CD4-positive, alpha-beta T cell treated with Interleukin-21 for 1 hour (primary cell): ENCODE measurements at regions not wholly inside any gene's neighbourhood (a gene's known extent, or its start where the extent isn't known, plus 50 kb on each side); places are given as distances from the start of the nearest gene placed in this dataset.
"Not testable (repeated sequence)": the region's sequence is repeated elsewhere in the genome, so short reads cannot be mapped to it uniquely, and the experiment has no call there.

ENCODE experiments used
- DNase-seq: peaks from one replicate; pipeline ENCODE4 v3.0.0-alpha.2; 2020

DNA sequence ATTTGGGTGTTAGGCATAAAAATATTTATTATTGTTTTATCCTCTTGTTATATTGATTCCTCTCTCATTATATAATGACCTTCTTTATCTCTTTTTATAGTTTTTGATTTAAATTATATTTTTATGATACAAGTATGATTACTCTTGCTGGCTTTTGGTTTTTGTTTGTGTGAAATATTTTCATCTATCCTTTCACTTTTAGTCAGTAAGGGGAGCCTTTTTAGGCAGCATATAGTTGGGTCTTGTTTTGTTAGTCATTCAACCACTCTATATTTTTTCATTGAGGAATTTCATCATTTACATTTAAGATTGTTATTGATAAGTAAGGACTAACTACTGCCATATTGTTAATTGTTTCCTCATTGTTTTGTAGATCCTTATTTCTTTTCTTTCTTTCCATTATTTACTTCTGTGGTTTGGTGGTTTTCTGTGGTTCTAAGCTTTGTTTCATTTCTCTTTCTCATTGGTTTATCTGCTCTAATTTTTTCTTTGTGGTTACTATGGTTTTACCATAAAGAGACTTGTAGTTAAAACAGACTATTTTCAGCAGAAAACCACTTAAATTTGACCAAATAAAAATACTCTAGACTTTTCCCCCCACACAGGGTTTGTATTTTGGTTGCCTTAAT is 593.1 kb downstream of the NUF2 start:
- no peak for DNase-seq

DNA sequence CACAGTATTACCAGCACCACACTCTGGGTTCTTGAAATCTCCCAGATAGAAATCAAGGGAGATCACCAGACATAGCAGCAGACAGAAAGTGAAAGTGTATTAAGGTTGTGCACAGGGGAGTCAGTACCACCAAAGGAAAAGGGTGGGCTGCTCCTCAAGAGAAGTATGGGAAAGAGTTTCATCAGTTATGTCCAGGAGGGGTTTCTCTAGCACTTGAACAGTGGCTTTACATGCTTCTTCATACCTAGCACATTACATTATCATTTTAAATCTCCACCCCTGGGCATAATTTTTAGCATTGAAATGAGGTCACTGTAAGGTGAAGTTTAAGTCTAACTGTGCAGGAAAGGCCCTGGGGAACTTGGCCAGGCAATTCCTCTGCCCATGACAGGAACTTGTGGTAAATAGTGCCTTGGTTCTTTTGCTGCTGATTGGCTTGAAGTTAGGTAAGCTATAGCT is 601.0 kb downstream of the NUF2 start:
- no peak for DNase-seq

DNA sequence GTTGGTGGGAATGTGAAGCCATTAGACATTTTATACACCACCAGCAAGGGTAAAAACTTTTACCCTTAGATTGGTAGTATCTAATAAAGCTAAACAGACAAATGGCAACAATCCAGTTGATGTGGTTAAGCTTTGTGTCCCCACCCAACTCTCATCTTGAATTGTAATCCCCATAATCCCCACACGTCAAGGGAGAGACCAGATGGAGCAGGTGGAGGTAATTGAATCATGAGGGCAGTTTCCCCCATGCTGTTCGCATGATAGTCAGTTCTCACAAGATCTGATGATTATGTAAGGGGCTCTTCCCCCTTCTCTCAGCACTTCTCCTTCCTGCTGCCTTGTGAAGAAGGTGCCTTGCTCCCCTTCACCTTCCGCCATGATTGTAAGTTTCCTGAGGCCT is 602.3 kb downstream of the NUF2 start:
- DNase-seq = no peak

DNA sequence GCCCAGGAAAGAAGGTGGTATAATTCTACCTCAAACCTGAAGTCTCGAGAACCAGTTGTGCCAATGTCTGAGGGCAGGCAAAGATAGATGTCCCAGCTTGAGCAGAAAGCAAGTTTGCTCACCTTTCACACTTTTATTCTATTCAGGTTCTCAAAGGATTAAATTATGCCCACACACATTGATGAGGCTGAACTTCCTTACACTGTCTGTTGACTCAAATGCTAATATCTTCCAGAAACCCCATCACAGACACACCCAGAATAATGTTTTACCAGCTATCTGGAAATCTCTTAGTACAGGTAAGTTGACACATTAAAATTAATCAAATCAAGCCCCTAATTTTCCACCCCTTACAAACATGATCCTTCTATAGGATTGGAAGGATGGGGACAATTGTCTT is 605.7 kb downstream of the NUF2 start:
- no peak for DNase-seq

DNA sequence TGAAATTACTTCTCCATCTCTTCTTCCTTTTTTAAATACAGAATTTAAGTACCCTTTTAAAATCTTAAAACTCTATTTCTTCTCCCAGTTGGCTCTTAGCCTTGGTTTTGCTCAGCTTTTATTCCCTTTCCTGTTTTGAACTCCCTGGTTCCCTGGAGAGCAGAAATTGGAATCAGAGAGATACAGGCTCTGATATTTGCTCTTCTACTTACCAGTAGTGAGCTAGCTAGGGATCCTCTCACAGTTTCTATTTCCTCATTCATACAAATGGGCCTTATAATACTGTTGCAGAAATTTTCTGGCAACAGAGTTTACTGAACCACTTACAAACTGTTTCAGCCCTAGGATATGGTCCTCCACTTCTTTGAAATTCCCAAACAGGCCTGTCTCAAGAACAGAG is 606.3 kb downstream of the NUF2 start:
- DNase-seq = no peak

DNA sequence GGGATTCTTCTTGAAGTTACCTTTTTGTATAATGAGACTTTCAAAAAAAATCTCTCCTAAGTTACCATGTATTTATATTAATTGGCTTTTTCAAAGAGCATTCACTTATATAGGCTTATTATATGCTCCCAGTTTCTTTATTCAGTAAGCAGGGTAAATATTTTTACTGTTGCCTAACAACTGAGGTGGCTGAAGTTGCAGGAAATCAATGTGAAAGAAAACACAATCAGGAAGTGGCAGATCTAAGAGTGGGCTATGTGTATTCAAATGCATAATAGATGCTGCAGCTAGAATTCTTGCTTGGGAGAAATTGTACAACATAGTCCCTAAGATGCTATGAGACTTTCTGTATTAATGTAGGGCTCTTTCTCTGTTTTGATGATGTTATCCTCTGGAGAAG is 606.9 kb downstream of the NUF2 start:
- no peak for DNase-seq

DNA sequence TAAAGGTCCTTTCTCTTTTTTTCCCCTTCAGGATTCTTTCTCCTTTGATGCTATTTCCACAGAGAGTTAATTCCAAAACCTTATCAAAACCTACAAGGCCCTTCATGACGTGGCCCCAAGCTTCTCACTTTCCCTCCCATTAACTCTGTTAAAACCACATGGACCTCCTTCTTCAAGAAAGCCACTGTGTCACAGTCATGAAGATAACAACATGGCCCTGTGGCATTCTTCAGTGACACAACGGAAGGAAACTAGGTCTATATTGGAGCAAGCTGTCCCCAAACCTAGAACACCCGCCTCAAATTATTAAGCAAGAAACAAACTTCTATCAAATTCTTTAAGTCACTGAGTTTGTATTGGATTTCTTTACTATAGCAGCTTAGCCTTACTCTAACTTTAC is 611.1 kb downstream of the NUF2 start:
- DNase-seq = no peak

DNA sequence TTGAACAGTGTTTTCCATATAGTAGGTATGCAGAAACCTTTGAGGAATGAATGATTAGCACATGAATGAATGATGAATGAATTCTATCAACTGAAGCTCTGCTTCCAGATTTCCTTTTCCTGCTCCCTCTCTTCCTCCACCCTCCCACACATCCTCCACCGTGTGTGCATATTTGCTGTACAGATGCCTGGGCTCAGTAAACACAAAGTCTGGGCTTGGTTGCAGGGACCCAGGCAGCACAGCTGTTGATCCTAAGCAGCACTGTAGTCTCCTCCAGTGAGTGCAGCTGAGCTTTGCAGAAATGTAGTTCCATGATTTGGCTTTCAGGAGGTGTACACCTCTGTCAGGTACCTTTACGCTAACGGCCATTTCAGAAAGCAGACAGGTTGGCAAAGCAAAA is 611.7 kb downstream of the NUF2 start:
- DNase-seq = no peak

DNA sequence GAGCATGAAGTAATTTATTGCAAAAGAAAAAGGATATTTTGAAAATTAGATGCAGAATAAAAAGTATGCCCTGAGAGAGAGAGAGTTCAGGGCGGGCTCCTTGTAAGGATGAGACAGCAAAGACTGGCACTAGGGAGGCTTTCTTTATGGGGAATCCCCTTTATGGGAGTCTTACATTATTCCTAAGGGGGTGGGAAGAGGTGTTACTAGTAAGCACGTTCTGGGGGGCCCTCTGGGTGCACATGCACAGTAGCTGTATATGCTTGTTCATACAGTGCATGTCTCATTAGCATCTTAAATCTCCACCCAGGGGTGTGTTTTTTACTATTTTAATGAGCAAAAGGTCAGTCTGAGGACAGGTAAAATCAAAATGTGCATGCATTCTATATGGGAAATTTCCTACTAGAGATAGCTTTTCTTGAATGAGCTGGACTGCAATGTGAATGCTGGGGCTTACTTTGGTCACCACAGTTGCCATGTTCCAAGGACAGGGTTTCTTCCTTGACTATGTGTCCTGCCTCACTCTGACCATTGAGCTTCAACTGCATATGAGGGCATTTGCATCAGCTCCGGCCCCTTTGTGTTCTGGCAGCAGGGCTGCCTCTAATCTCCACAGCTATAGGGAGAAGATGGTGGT is 614.1 kb downstream of the NUF2 start:
- DNase-seq = no peak

DNA sequence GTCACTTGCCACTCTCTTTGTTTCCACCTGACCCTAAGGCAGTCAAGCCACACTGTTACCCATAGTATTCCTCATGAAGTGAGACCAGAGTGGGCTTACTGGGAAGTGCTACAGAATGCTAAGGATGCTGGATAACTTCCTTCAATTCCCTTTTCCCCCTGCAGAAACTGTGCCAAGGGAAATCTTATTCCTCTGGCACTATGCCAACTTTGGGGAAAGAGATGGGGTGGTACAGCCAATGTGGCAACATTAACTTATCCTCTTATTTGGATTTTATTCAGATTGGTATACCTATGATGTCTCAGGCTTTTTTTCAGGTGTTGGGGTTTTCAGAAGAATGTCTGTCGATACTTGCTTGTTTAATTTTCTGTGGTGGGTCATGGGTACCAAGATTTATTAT is 599.4 kb upstream of the PBX1 start:
- DNase-seq = no peak

DNA sequence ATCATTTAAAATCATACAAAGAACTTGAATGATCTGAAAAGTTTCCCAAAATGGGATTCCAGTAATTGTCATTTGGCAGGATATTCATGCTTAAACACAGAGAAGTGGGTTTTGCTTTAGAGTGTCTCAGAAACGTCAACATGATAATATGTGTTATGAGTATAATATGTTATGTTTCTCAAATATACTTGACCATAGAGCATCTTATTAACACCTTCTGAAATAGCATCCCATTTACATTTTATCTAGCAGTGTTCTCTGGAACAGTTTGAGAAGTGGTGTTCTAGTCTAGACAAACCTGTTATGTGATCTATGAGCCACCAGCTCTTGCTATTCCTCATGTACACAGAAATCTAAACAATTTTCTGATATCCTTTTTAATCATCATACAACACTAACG is 588.8 kb upstream of the PBX1 start:
- no peak for DNase-seq

DNA sequence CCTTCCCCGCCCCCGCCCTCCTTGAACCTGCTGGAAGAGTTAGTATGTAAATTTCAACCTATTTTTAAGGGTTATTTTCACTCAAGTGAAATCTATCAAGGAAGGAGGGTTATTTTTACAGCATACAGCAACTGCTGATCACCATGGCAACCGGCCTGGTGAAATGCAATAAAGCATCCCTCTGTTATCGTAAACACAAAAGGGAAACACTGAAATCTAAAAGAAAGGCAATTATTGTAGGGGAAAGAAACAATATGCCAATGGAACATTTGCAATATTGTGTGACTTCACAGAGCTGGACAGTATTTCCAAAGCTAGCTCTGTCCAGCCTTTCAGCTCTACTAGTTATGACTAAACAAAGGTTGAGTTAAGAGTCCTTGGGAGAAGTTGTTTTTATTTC is 588.3 kb upstream of the PBX1 start:
- DNase-seq = no peak

DNA sequence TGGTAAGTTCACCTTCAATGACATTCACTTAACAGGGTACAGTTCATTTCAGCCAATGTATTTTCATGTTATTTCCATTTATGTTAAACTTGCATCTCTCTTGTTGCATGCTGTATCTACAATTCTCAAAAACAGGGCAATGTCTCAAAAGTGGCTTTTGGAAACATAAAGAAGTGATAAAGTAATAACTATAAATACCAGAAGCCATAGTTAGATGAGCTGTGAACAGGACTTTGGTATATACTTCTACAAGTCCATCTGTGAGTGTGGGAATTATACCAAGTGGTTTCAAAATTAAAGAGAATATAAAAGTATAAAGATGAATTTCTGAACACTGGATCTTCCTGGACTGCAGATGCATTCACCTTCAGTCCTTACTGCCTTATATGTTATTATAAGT is 585.4 kb upstream of the PBX1 start:
- no peak for DNase-seq

DNA sequence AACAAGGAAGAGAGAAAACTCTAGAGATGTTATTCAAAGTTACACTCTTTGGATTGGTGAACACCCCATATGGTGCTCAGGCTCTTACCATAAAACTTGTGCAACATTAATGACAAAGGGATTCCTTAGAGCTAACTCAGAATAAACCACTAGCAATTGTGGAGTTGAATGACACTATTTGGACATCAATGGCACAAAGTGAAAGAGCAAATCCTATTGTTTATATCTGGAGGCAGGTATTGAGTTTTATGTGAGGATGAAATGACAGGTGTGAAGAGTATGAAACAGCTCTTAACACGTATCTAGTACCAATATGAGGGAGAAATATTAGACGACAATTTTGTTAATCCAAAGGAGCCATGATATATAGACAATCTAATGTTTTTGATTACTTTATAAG is 584.9 kb upstream of the PBX1 start:
- DNase-seq = no peak

DNA sequence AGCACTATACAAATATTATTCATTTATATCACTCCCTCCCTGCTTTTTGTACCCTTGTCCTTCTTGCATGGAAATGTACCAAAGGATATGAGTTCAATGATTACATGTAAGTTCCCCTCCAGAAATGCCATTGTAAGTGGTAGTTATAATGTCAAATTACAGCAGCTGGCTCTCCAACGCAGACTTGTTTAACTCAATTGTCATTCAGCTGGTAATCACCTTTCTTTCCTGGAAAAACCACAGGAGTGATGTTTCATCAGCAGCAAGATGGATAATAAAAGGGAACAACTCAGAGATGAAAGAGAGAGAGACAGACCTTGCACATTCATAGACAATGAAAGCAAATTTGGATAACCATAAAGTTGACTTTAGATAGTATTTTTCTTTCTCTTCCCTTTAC is 578.6 kb upstream of the PBX1 start:
- no peak for DNase-seq

DNA sequence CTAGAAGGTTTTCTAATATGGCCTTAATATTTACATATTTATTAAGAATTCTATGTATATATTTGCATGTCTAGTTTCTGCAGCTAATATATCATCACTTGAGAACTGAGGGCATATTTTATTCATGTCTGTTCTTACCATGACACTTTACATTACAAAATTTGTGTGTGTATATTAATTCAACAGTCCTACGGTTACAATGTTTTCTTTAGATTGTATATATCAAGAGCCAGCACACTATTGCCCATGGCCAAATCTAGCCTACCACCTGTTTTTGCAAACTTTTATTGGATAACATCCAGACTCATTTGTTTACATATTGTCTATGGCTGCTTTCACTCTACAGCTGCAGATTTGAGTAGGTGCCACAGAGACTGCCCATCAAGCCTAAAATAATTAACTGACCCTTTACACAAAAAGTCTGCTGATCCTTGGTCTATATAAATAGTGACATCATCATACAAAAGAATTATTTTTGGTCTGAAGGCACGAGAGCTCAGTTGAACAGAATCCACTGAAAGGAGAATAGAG is 577.4 kb upstream of the PBX1 start:
- DNase-seq = no peak

DNA sequence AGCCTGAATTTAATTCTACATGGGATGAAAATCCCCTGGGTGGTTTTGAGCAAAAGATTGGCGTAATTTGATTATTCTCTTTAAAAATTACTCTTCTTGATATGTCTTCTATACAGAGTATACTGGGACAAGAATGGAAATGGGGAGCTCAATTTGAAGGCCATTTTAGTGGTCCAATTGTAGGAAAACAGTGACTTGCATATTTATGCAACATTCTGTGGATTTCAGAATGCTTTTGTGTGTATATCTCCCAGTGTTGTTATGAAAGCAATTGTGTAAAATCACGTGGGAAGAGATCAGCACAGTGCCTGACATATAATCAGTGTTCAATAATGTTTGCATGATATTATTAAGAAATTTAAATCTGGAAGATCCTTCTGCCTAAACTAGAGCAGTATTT is 575.9 kb upstream of the PBX1 start:
- no peak for DNase-seq

DNA sequence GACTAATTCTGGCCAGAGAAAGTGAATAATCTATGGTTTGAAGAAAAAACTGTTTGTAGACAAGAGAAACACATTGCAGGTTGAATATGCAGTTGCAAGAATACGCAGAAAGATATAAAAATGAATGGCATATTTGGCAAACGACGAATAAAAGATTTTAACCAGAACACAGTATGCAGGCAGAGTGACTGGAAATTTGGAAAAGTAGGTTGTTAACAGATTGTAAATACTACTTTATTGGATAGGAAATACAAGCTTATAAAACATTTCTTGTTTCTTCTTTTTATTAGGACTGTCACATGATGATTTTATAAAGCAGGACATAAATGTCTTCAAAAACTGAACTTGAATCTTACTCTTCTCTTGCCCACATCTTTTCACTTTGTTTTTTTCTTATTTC is 573.3 kb upstream of the PBX1 start:
- DNase-seq = no peak

DNA sequence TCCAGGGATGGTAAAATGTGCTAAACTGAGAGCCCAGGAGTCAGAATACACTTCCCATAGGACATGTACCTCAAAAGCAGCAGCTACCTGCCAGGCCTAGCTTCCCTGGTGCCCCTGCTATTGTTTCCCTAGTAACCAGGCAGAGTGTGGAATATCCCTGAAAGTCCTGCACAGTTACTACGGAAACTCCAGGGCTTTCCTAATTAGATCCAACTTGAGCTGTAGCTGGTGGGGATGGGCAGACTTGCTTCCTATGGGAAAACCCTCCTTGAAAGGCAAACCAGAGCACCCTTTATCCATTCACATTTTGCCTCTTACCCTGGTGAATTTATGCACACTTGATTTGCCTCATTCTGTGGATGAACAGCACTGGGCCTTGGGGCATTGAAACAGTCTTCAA is 559.9 kb upstream of the PBX1 start:
- no peak for DNase-seq

DNA sequence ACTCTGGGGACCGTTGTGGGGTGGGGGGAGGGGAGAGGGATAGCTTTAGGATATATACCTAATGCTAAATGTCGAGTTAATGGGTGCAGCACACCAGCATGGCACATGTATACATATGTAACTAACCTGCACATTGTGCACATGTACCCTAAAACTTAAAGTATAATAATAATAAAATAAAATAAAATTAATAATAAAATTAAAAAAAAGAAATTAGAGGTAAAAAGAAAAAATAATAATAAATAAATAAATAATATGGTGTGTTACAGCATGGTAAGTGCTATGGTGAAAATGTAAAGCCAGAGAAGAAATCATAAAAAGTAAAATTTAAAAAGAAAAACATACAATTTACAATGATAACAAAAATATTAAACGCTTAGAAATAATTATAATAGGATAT is 552.8 kb upstream of the PBX1 start:
- DNase-seq = not testable (repeated sequence)

DNA sequence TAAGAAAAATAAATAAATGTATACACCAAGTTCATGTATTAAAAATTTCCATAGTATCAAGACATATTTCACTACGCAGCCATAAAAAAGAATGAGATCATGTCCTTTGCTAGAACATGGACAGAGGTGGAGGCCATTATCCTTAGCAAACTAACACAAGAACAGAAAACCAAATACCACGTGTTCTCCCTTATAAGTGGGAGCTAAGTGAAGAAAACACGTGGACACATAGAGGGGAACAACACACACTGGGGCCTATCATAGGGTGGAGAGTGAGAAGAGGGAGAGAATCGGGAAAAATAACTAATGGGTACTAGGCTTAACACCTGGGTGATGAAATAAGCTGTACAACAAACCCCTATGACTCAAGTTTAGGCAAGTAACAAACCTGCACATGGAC is 552.4 kb upstream of the PBX1 start:
- DNase-seq = no peak

DNA sequence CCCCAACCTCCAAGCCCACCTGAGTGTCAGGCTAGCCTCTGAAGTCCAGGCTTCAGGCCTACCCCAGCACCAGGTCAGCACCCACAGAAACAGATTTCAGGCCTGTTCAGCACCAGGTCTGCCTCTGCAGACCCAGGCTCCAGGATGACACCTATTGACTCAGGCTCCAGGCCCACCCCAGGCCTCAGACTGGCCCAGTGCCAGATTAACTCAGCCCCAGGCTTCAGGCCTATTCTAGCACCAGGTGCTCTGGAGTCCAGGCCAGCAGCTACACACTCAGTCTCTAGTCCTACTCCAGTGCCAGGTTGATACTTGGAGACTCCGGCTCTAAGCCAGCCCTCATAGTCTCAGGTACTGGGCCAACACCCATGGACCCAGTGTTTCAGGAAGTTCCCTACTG is 541.7 kb upstream of the PBX1 start:
- DNase-seq = no peak

DNA sequence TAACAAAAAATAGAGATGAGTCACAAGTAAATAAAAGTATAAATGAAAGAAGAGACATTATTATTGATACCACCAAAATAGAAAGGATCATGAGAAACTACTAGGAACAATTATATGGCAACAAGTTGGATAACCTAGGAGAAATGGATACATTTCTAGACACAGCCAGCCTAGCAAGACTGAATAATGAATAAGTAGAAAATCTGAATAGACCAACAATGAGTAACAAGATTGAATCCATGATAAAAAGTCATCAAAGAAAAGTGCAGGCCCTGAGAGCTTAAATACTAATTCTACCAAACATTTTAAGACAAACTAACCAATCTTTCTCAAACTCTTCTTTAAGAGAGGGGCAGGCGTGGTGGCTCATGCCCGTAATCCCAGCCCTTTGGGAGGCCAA is 538.6 kb upstream of the PBX1 start:
- DNase-seq = no peak

DNA sequence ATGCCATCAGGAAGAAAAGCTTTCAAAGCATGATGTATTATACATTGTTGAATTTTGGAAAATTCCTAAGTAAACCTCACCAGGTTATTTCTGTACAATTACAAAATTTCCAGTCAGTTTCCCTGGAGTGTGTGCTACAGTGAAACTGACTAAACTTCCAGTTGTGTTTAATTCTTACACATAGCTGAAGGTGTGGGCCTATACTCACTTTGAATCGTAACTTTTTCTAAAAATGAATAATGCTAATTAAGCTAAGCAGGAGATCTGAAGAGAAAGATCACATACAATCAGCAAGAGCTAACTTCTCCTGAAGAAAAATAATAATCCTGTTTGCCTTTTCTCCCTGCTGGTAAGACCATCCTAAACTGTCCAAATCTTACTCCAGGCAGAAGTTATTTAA is 537.2 kb upstream of the PBX1 start:
- DNase-seq = no peak

DNA sequence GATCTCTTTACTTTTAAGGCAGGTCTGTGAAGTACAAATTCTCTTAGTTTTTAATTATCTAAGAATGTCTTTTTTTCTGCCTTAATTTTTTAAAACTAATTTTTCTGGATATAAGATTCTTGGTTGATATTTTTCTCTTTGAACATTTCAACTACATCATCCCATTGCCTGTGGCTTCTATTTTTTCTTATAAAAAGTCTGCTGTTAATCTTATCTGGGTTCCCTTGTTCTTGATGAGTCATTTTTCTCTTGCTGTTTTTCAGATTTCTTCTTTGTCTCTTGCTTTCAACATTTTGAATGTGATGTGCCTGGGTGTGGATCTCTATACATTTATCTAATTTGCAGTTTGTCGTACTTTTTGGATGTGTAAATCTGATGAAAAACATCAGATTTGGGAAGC is 525.2 kb upstream of the PBX1 start:
- DNase-seq = no peak
